Activated B cell treated with CpG ODN at 0.5 μM for 24 hours (primary cell): ENCODE measurements at regions not wholly inside any gene's neighbourhood (a gene's known extent, or its start where the extent isn't known, plus 50 kb on each side); places are given as distances from the start of the nearest gene placed in this dataset.

Experiments used
- ATAC-seq: fragments of 200-7000 bp; cut with Tn5 transposase; one replicate; pipeline ENCODE4 v1.10.0; 2021; ENCODE audit warnings: low read depth, mild to moderate bottlenecking, moderate library complexity
- CTCF ChIA-PET: fragments of 350-600 bp; sonication (Branson Sonifier 250); formaldehyde crosslinking; loops from one replicate; lab custom pipeline; 2021; ENCODE audit warnings: antibody characterized with exemption; lab: Charles Lee
- POLR2A ChIA-PET: fragments of 350-600 bp; sonication (Branson Sonifier 250); formaldehyde crosslinking; loops from one replicate; lab custom pipeline; 2021; ENCODE audit warnings: antibody characterized with exemption; lab: Charles Lee
- DNase-seq: peaks from one replicate; pipeline ENCODE4 v3.0.0; 2022
- H3K27ac Mint-ChIP-seq: one replicate; pipeline ENCODE4 v1.8.0; 2020; ENCODE audit warnings: mixed read lengths
- H3K27me3 Mint-ChIP-seq: one replicate; pipeline ENCODE4 v1.8.0; 2021; ENCODE audit warnings: mixed read lengths
- H3K36me3 Mint-ChIP-seq: one replicate; pipeline ENCODE4 v1.8.0; 2021; ENCODE audit warnings: low read depth, mixed read lengths
- H3K4me1 Mint-ChIP-seq: one replicate; pipeline ENCODE4 v1.8.0; 2021; ENCODE audit warnings: mixed read lengths
- H3K4me3 Mint-ChIP-seq: one replicate; pipeline ENCODE4 v1.8.0; 2020; ENCODE audit warnings: mild to moderate bottlenecking, mixed read lengths
- H3K9me3 Mint-ChIP-seq: one replicate; pipeline ENCODE4 v1.8.0; 2020; ENCODE audit warnings: mixed read lengths
- intact Hi-C: fragments of 100-400 bp; cut with micrococcal nuclease; formaldehyde crosslinking; loops from one replicate; pipeline ENCODE4 v1.15.1; 2024
- TF ChIP-seq, protein P1 (sequence below): fragments of 200-600 bp; IDR thresholded peaks from one replicate; pipeline ENCODE4 v1.8.0; 2022; ENCODE audit warnings: antibody characterized with exemption, mild to moderate bottlenecking

DNA sequence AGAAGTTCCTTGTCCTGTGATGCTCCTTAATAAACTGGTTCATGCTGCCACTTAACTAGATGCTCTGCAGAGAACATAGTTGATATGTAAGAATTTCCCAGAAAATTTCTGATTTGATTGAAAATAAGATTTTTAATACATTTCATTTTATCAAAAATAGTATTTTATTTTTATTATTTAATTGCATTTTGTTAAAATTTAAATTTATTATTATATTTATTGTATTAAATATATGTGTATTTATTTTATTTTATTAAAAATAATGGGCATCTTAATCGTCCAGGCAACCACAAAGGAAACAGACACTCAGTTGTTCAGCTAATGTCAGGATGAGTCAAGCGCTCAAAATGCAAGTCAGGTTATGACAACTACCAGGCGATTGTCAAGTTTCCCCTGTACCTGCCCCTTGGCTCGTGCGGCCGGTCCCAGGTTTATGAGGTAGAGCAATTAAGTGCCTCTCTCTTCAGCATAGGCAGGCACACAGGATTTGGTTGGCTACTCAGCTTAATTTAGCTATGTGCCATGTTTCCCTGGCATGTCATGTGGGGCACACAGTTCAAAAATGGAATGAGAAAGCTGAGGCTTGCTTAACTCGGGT lies 361.2 kb downstream of the RND3 start:
- TF ChIP-seq, protein P1, sequence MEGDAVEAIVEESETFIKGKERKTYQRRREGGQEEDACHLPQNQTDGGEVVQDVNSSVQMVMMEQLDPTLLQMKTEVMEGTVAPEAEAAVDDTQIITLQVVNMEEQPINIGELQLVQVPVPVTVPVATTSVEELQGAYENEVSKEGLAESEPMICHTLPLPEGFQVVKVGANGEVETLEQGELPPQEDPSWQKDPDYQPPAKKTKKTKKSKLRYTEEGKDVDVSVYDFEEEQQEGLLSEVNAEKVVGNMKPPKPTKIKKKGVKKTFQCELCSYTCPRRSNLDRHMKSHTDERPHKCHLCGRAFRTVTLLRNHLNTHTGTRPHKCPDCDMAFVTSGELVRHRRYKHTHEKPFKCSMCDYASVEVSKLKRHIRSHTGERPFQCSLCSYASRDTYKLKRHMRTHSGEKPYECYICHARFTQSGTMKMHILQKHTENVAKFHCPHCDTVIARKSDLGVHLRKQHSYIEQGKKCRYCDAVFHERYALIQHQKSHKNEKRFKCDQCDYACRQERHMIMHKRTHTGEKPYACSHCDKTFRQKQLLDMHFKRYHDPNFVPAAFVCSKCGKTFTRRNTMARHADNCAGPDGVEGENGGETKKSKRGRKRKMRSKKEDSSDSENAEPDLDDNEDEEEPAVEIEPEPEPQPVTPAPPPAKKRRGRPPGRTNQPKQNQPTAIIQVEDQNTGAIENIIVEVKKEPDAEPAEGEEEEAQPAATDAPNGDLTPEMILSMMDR, result no peak
- ChIA-PET CTCF (no interaction called here), POLR2A (no interaction called here)

DNA sequence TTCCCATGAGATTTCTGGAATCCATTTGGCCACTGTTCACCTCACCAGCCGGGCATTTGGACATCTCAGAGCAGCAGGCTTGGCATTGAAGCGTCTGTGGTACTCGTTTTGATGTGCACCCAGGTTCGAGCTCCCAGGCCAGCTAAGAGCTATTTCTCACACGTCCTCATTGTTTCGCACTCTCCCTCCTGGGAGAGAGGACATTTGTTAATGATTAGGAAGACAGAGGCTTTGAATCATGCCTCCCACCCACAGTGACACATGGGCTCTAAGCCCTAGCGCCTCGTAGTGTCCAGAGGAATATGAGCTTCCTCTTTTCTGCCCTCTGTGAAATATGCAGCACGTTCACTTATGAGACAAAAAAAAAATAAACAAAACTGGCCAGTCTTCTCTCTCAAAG lies 361.8 kb downstream of the RND3 start:
- Mint-ChIP-seq H3K4me3 (no peak overlapping the region), H3K27me3 (no peaks in the 10 kb centered on the region), H3K9me3 (no peaks in the 10 kb centered on the region), H3K36me3 (no peaks in the 10 kb centered on the region), H3K4me1 (no peaks in the 10 kb centered on the region), H3K27ac (no peak overlapping the region)
- ChIA-PET POLR2A (no interaction called here), CTCF (no interaction called here)
- intact Hi-C loops, result no loop called here
- no peak for DNase-seq
- TF ChIP-seq, protein P1, result no peak
- no peak for ATAC-seq

More for the DNA sequence above, 361.2 kb downstream of the RND3 start:
- H3K4me1 Mint-ChIP-seq, result no peaks in the 10 kb centered on the region
- H3K36me3 Mint-ChIP-seq, result no peaks in the 10 kb centered on the region
- no peak overlapping the region for H3K4me3 Mint-ChIP-seq
- DNase-seq (no peak), ATAC-seq (no peak)
- no peak overlapping the region for H3K27ac Mint-ChIP-seq
- intact Hi-C loops, result no loop called here
- H3K27me3 Mint-ChIP-seq, result no peaks in the 10 kb centered on the region
- H3K9me3 Mint-ChIP-seq, result no peaks in the 10 kb centered on the region

DNA sequence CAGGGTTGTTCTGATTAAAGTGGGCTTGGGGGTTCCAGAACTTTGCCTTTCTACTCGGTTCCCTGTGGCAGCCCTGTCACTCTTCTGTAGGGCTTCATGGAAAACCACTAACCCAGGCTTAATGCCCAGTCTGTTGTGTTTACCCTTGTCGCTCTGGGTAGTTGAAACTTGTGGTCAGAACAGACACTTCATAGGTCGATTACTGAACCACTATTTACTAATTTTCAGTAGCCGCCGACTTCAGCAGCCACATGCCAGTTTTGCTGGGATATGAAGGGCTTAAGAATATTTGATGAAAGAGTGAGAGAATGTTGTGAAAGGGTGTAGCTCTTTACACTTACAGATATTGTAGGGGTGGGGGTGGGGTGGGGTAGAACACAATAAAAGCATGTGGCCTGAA lies 362.3 kb downstream of the RND3 start:
- POLR2A ChIA-PET, result no interaction called here
- Mint-ChIP-seq H3K9me3 (no peaks in the 10 kb centered on the region), H3K4me1 (no peaks in the 10 kb centered on the region), H3K4me3 (no peak overlapping the region), H3K27me3 (no peaks in the 10 kb centered on the region), H3K36me3 (no peaks in the 10 kb centered on the region), H3K27ac (no peak overlapping the region)
- CTCF ChIA-PET, result no interaction called here
- TF ChIP-seq, protein P1, result no peak
- ATAC-seq (no peak), DNase-seq (no peak)
- intact Hi-C loops, result no loop called here

DNA sequence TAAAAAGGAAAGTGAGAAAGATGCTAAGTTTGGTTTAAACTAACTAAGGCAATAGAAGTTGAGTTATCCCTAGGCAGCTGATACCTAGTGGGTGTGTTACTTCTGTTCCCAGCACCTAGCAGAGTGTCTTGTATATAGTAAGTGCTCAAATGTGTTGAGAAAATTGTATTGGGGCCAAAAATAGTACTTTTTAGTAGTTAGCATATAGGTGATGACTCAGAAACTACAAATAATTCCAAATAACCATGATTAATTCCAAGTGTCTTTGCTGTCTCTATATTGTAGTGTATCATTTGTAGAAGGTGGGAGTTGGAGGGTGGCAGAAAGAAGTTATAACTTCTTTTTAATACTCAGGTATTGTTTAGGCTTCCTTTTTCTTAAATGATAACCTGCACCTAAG lies 362.7 kb downstream of the RND3 start:
- ChIA-PET POLR2A (no interaction called here), CTCF (no interaction called here)
- Mint-ChIP-seq H3K27me3 (no peaks in the 10 kb centered on the region), H3K4me3 (no peak overlapping the region), H3K36me3 (no peaks in the 10 kb centered on the region), H3K4me1 (no peaks in the 10 kb centered on the region), H3K27ac (no peak overlapping the region), H3K9me3 (no peaks in the 10 kb centered on the region)
- TF ChIP-seq, protein P1, result no peak
- DNase-seq (no peak), ATAC-seq (no peak)
- intact Hi-C loops, result no loop called here

DNA sequence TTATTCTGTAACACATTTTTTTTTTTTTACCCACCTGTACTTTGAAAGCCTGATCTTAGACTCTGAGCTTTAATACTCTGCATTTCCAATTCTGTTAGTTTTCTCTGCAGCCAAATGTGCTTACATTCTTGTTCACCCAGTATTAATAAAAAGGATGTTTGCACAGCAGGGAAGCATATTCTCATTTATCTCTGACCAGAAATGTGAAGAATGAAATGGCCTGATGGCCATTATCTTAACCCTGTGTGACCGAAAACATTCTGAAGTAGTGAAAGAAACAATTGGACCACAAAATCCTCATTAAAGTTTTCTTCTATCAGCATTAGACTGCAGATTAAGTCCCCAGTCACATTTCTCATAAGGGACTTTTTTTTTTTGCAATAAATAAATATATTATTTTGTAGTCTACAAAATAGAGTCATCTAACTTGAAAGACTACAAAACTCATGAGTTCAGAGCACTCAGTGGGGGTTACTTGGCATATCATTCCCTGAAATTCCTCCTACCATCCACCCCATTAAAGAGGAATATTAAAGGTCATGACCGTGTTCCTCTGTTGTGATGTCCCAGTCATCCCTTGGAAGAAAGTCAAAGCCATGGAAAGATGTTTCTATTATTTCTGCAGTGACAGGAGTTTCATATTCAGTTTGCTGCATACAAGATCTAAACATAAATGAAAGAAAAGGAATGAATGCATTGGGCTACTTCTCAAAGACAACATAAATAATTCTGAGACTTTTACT lies 364.4 kb downstream of the RND3 start:
- ATAC-seq, result no peak
- no peaks in the 10 kb centered on the region for H3K36me3 Mint-ChIP-seq
- POLR2A ChIA-PET, result no interaction called here

More for the DNA sequence above, 364.4 kb downstream of the RND3 start:
- H3K4me3 Mint-ChIP-seq, result no peak overlapping the region
- intact Hi-C loops, result no loop called here
- no peaks in the 10 kb centered on the region for H3K27me3 Mint-ChIP-seq
- no peak for DNase-seq
- TF ChIP-seq, protein P1, result no peak
- CTCF ChIA-PET, result no interaction called here
- H3K4me1 Mint-ChIP-seq, result no peaks in the 10 kb centered on the region
- H3K9me3 Mint-ChIP-seq, result no peaks in the 10 kb centered on the region
- no peak overlapping the region for H3K27ac Mint-ChIP-seq
